ENCODE measurements at regions not wholly inside any gene's neighbourhood (a gene's known extent, or its start where the extent isn't known, plus 50 kb on each side); places are given as distances from the start of the nearest gene placed in this dataset.

- ChIA-PET CTCF (no interaction called here), POLR2A (no interaction called here)
- Histone ChIP-seq H3K4me3 (ENCODE audit: low read depth in 2 of 2, low read length in 1 of 2) (no peak overlapping the region), H3K27ac (ENCODE audit: low read depth in 2 of 2, low read length in 1 of 2) (no peak overlapping the region), H3K79me2 (ENCODE audit: insufficient read depth) (no peaks in the 10 kb centered on the region), H3K4me2 (no peak overlapping the region), H3K36me3 (replicated peaks in 1 of 2; ENCODE audit: control insufficient read depth in 1 of 2, insufficient read depth in 2 of 2, low read length in 1 of 2) (no peaks in the 10 kb centered on the region), H4K20me1 (ENCODE audit: insufficient read depth) (no peaks in the 10 kb centered on the region), H3K4me1 (ENCODE audit: control insufficient read depth in 1 of 2, insufficient read depth in 2 of 2, low read depth in 1 of 2, low read length in 1 of 2) (no peaks in the 10 kb centered on the region), H3F3A (replicated peaks; ENCODE audit: insufficient read depth) (no peaks in the 10 kb centered on the region), H3K9ac (no peak overlapping the region), H3K9me3 (no peaks in the 10 kb centered on the region), H3K9me2 (no peaks in the 10 kb centered on the region), H3K27me3 (ENCODE audit: insufficient read depth) (no peaks in the 10 kb centered on the region), H2AFZ (ENCODE audit: low read depth) (no peak overlapping the region)
- TF ChIP-seq RXRA (IDR thresholded peaks at IDR 0.05; ENCODE audit: borderline replicate concordance, low read depth), result no peak
- no peak for TF ChIP-seq PBX3 (IDR thresholded peaks at IDR 0.05)
- TF ChIP-seq USF1 (IDR thresholded peaks at IDR 0.05; ENCODE audit: borderline replicate concordance, low read depth), result no peak
- no peak for TF ChIP-seq CHD2 (IDR thresholded peaks at IDR 0.05; ENCODE audit: low read length, partially characterized antibody)
- no peak for TF ChIP-seq GATA2 (CRISPR knock-in tag; IDR thresholded peaks at IDR 0.05)
- TF ChIP-seq RFX5 (IDR thresholded peaks at IDR 0.05; ENCODE audit: low read length), result no peak
- TF ChIP-seq ZBTB33 (IDR thresholded peaks at IDR 0.05; ENCODE audit: borderline replicate concordance, low read depth), result no peak
- DNase-seq, result no peak
These were observed 120.6 kb downstream of the EN1 start for GRCh38 chr2:118726821-118727220.

- Histone ChIP-seq H3K27me3 (ENCODE audit: insufficient read depth) (no peaks in the 10 kb centered on the region; the same call in 1 of the 2 replicates), H3K9me2 (no peaks in the 10 kb centered on the region), H3K79me2 (ENCODE audit: insufficient read depth) (no peaks in the 10 kb centered on the region), H3K9ac (no peak overlapping the region), H3K9me3 (no peaks in the 10 kb centered on the region), H3K4me2 (no peak overlapping the region), H3K36me3 (replicated peaks in 1 of 2; ENCODE audit: control insufficient read depth in 1 of 2, insufficient read depth in 2 of 2, low read length in 1 of 2) (no peaks in the 10 kb centered on the region), H3F3A (replicated peaks; ENCODE audit: insufficient read depth) (no peaks in the 10 kb centered on the region), H2AFZ (ENCODE audit: low read depth) (no peak overlapping the region), H3K27ac (ENCODE audit: low read depth in 2 of 2, low read length in 1 of 2) (no peak overlapping the region), H3K4me1 (ENCODE audit: control insufficient read depth in 1 of 2, insufficient read depth in 2 of 2, low read depth in 1 of 2, low read length in 1 of 2) (no peaks in the 10 kb centered on the region), H3K4me3 (ENCODE audit: low read depth in 2 of 2, low read length in 1 of 2) (no peak overlapping the region), H4K20me1 (ENCODE audit: insufficient read depth) (no peaks in the 10 kb centered on the region)
- CTCF ChIA-PET, result no interaction called here
- DNase-seq, result no peak
- POLR2A ChIA-PET, result no interaction called here
- TF ChIP-seq TCF12 (IDR thresholded peaks at IDR 0.05) (no peak), GATA2 (CRISPR knock-in tag; IDR thresholded peaks at IDR 0.05) (no peak), PBX3 (IDR thresholded peaks at IDR 0.05) (no peak), CHD2 (IDR thresholded peaks at IDR 0.05; ENCODE audit: low read length, partially characterized antibody) (no peak), RXRA (IDR thresholded peaks at IDR 0.05; ENCODE audit: borderline replicate concordance, low read depth) (no peak), TEAD4 (IDR thresholded peaks at IDR 0.05; ENCODE audit: borderline replicate concordance, insufficient read depth) (no peak), MAX (IDR thresholded peaks at IDR 0.05; ENCODE audit: low read depth) (no peak), FOXJ3 (CRISPR knock-in tag; IDR thresholded peaks at IDR 0.05) (no peak), MXI1 (IDR thresholded peaks at IDR 0.05; ENCODE audit: low read depth, low read length) (no peak)
- 45% methylated on average over 4 of the region's 4 CpGs for WGBS (ENCODE audit: low lambda C conversion rate)
These were observed 124.1 kb downstream of the EN1 start for GRCh38 chr2:118723394-118723793.
